Panc1 (cell line): ENCODE measurements at regions not wholly inside any gene's neighbourhood (a gene's known extent, or its start where the extent isn't known, plus 50 kb on each side); places are given as distances from the start of the nearest gene placed in this dataset.

ENCODE experiments used
- ATAC-seq: fragments of 200-7000 bp; cut with Tn5 transposase; 2 replicates; pipeline ENCODE4 v1.9.1; 2020; ENCODE audit warnings: mild to moderate bottlenecking, moderate library complexity
- BruUV-seq: library from RNA; stranded (reverse); fragments of 400-500 nt; replicated peaks from 2 replicates; lab custom pipeline; 2021; lab: Mats Ljungman, UMichigan
- CTCF ChIA-PET: fragments of 300-600 bp; sonication (Branson Sonifier 250); formaldehyde crosslinking; loops from one replicate; lab custom pipeline; 2022; ENCODE audit warnings: antibody characterized with exemption; lab: Charles Lee
- POLR2A ChIA-PET: fragments of 300-600 bp; sonication (Branson Sonifier 250); formaldehyde crosslinking; loops from one replicate; lab custom pipeline; 2022; ENCODE audit warnings: antibody characterized with exemption; lab: Charles Lee
- DNase-seq: peaks from one replicate; pipeline ENCODE4 v3.0.0-alpha.2; 2010; ENCODE audit warnings: low read depth, low spot score
- H3K27ac ChIP-seq: 2 replicates; pipeline ENCODE4 v1.5.1; 2011; ENCODE audit warnings: mild to moderate bottlenecking, low read length, inconsistent platforms
- H3K27me3 ChIP-seq: fragments of 200-500 bp; sonication (Bioruptor generic); 2 replicates; pipeline ENCODE4 v1.6.0; 2014; ENCODE audit warnings: low read length, inconsistent platforms; ENCODE audit not compliant: control insufficient read depth, insufficient read depth
- H3K36me3 ChIP-seq: fragments of 200-500 bp; sonication (Bioruptor generic); 2 replicates; pipeline ENCODE4 v1.5.1; 2014; ENCODE audit warnings: inconsistent platforms, mild to moderate bottlenecking, low read length, moderate library complexity; ENCODE audit not compliant: control insufficient read depth, insufficient read depth
- H3K4me1 ChIP-seq: 2 replicates; pipeline ENCODE4 v1.5.1; 2011; ENCODE audit warnings: inconsistent platforms, mild to moderate bottlenecking, low read length, moderate library complexity; ENCODE audit not compliant: control insufficient read depth, insufficient read depth
- H3K4me3 ChIP-seq, 2 experiments: 2 replicates each; pipeline ENCODE4 v1.5.1; 2011 to 2012; ENCODE audit warnings: low read depth in 2 of 2, low read length in 2 of 2, mild to moderate bottlenecking in 2 of 2, inconsistent platforms in 1 of 2, moderate library complexity in 1 of 2
- H3K9me3 ChIP-seq: fragments of 200-500 bp; sonication (Bioruptor generic); 2 replicates; pipeline ENCODE4 v1.5.1; 2014; ENCODE audit warnings: low read depth, mild to moderate bottlenecking, inconsistent platforms, low read length, moderate library complexity; ENCODE audit not compliant: control insufficient read depth, insufficient read depth
- POLR2AphosphoS5 ChIP-seq: IDR thresholded peaks from 2 replicates; pipeline ENCODE4 v1.6.1; 2012; ENCODE audit warnings: mild to moderate bottlenecking, low read depth, low read length, moderate library complexity
- SIN3A ChIP-seq: IDR thresholded peaks from 2 replicates; pipeline ENCODE4 v1.6.1; 2012; ENCODE audit warnings: low read depth, mild to moderate bottlenecking, low read length, moderate library complexity, borderline replicate concordance; ENCODE audit not compliant: insufficient read depth
- TCF7L2 ChIP-seq: IDR thresholded peaks from 2 replicates; pipeline ENCODE4 v1.6.1; 2011; ENCODE audit warnings: mild to moderate bottlenecking, low read depth, low read length, inconsistent platforms
- in situ Hi-C: cut with HindIII; loops from 2 replicates; pipeline ENCODE4 v1.10.0; 2016; ENCODE audit warnings: low sequenced_read_pairs, low pct_unique_long_range_greater_than_20kb
- intact Hi-C: fragments of 100-400 bp; cut with micrococcal nuclease; formaldehyde crosslinking; loops from one replicate; pipeline ENCODE4 v1.10.0; 2022; ENCODE audit not compliant: unreplicated experiment
- TF ChIP-seq, protein P1 (sequence below), 2 experiments: IDR thresholded peaks; 2 replicates each; pipeline ENCODE4 v1.6.1; 2011 to 2012; ENCODE audit warnings: low read depth in 2 of 2, control low read depth in 1 of 2, low read length in 1 of 2, mild to moderate bottlenecking in 1 of 2, moderate library complexity in 1 of 2; ENCODE audit not compliant: insufficient read depth in 1 of 2
- TF ChIP-seq, protein P2 (sequence below): fragments of 450-650 bp; IDR thresholded peaks from 2 replicates; pipeline ENCODE4 v1.5.1; 2017; ENCODE audit warnings: mild to moderate bottlenecking

DNA sequence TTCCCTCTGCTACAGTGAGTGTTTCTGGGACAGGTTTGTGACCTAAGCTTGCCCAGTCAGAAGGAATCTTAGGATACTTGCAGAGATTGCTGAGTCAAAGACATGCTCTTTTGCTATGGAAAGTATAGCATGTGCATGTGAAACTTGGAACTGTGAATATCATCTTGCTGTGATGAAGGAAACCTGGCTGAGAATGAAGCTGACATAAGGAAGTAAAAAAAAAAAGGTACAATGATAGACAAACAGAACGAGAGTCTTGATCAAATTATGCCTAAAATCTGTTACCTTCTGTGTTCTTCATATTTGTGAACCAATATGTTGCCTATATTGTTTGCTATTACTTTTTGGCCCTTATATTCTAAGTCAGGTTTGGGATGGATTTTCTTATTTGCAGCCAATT is 525.7 kb downstream of the NPIPA7 start:
- in situ Hi-C loops (no loop called here), intact Hi-C loops (no loop called here)
- POLR2A ChIA-PET, result no interaction called here

DNA sequence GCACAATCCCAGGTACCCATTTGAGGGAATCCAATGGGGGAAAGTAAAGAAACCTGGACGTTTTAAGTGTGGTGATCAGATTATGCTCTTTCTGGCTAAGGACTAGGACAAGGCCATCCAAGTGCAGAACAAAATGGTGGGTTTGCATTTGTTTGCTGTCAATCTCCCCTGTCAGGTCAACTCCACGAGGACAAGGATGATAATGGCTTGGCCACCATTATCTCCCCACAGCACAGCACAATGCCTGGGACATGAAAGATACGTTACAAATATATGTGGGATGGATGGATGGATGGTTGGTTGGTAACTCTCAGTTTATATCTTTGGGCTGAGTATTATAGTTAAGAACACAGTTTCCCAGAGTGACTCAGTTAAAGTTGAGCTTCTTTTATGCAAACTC is 526.9 kb downstream of the NPIPA7 start:
- TF ChIP-seq SIN3A (no peak), TCF7L2 (no peak), POLR2AphosphoS5 (no peak)
- TF ChIP-seq, protein P1, sequence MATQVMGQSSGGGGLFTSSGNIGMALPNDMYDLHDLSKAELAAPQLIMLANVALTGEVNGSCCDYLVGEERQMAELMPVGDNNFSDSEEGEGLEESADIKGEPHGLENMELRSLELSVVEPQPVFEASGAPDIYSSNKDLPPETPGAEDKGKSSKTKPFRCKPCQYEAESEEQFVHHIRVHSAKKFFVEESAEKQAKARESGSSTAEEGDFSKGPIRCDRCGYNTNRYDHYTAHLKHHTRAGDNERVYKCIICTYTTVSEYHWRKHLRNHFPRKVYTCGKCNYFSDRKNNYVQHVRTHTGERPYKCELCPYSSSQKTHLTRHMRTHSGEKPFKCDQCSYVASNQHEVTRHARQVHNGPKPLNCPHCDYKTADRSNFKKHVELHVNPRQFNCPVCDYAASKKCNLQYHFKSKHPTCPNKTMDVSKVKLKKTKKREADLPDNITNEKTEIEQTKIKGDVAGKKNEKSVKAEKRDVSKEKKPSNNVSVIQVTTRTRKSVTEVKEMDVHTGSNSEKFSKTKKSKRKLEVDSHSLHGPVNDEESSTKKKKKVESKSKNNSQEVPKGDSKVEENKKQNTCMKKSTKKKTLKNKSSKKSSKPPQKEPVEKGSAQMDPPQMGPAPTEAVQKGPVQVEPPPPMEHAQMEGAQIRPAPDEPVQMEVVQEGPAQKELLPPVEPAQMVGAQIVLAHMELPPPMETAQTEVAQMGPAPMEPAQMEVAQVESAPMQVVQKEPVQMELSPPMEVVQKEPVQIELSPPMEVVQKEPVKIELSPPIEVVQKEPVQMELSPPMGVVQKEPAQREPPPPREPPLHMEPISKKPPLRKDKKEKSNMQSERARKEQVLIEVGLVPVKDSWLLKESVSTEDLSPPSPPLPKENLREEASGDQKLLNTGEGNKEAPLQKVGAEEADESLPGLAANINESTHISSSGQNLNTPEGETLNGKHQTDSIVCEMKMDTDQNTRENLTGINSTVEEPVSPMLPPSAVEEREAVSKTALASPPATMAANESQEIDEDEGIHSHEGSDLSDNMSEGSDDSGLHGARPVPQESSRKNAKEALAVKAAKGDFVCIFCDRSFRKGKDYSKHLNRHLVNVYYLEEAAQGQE (IDR thresholded peaks at IDR 0.05; ENCODE audit: insufficient read depth in 1 of 2, low read depth in 2 of 2, low read length in 1 of 2), result no peak
- TF ChIP-seq, protein P2, sequence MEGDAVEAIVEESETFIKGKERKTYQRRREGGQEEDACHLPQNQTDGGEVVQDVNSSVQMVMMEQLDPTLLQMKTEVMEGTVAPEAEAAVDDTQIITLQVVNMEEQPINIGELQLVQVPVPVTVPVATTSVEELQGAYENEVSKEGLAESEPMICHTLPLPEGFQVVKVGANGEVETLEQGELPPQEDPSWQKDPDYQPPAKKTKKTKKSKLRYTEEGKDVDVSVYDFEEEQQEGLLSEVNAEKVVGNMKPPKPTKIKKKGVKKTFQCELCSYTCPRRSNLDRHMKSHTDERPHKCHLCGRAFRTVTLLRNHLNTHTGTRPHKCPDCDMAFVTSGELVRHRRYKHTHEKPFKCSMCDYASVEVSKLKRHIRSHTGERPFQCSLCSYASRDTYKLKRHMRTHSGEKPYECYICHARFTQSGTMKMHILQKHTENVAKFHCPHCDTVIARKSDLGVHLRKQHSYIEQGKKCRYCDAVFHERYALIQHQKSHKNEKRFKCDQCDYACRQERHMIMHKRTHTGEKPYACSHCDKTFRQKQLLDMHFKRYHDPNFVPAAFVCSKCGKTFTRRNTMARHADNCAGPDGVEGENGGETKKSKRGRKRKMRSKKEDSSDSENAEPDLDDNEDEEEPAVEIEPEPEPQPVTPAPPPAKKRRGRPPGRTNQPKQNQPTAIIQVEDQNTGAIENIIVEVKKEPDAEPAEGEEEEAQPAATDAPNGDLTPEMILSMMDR, result no peak
- Histone ChIP-seq H3K27ac (no peak overlapping the region), H3K4me1 (no peaks in the 10 kb centered on the region), H3K9me3 (no peaks in the 10 kb centered on the region), H3K27me3 (no peaks in the 10 kb centered on the region), H3K4me3 (no peak overlapping the region), H3K36me3 (no peaks in the 10 kb centered on the region)
- DNase-seq (no peak), ATAC-seq (no peak)
- intact Hi-C loops (no loop called here), in situ Hi-C loops (no loop called here)
- no TSS peak for BruUV-seq
- ChIA-PET POLR2A (no interaction called here), CTCF (no interaction called here)

More for the DNA sequence above, 525.7 kb downstream of the NPIPA7 start:
- Histone ChIP-seq H3K27me3 (no peaks in the 10 kb centered on the region), H3K27ac (no peak overlapping the region), H3K36me3 (no peaks in the 10 kb centered on the region), H3K4me3 (no peak overlapping the region), H3K4me1 (no peaks in the 10 kb centered on the region), H3K9me3 (no peaks in the 10 kb centered on the region)
- BruUV-seq, result no TSS peak
- DNase-seq (no peak), ATAC-seq (no peak)
- no peak for TF ChIP-seq SIN3A
- TF ChIP-seq POLR2AphosphoS5, result no peak
- TF ChIP-seq, protein P1 (IDR thresholded peaks at IDR 0.05; ENCODE audit: insufficient read depth in 1 of 2, low read depth in 2 of 2, low read length in 1 of 2), result no peak
- no peak for TF ChIP-seq TCF7L2
- TF ChIP-seq, protein P2, result no peak
- CTCF ChIA-PET, result no interaction called here
